ENCODE measurements at regions not wholly inside any gene's neighbourhood (a gene's known extent, or its start where the extent isn't known, plus 50 kb on each side); places are given as distances from the start of the nearest gene placed in this dataset.

- DNase-seq (ENCODE audit: low spot score), result no peak
- intact Hi-C loops (cut with DNase I), result no loop called here
These were observed 175.0 kb upstream of the NUDT4 start for GRCh38 chr12:93202688-93203087.

GRCh38 chr12:93203361-93203760, 174.4 kb upstream of the NUDT4 start:
- intact Hi-C loops (cut with DNase I), result no loop called here
- DNase-seq (ENCODE audit: low spot score), result no peak

- DNase-seq (ENCODE audit: low spot score), result no peak
- intact Hi-C loops (cut with DNase I), result no loop called here
These were observed 172.8 kb upstream of the NUDT4 start for GRCh38 chr12:93204896-93205295.

- intact Hi-C loops (cut with DNase I), result no loop called here
- no peak for DNase-seq (ENCODE audit: low spot score)
These were observed 172.4 kb upstream of the NUDT4 start for GRCh38 chr12:93205361-93205760.

- intact Hi-C loops (cut with DNase I), result no loop called here
- DNase-seq (ENCODE audit: low spot score), result no peak
These were observed 169.7 kb upstream of the NUDT4 start for GRCh38 chr12:93208011-93208410.

- intact Hi-C loops (cut with DNase I), result no loop called here
- DNase-seq (ENCODE audit: low spot score), result no peak
These were observed 163.0 kb upstream of the NUDT4 start for GRCh38 chr12:93214523-93215289.

- intact Hi-C loops (cut with DNase I), result no loop called here
- no peak for DNase-seq (ENCODE audit: low spot score)
These were observed 162.4 kb upstream of the NUDT4 start for GRCh38 chr12:93215290-93215678.

GRCh38 chr12:93219947-93220346, 157.8 kb upstream of the NUDT4 start:
- no peak for DNase-seq (ENCODE audit: low spot score)
- intact Hi-C loops (cut with DNase I), result no loop called here

- intact Hi-C loops (cut with DNase I), result no loop called here
- no peak for DNase-seq (ENCODE audit: low spot score)
These were observed 155.9 kb upstream of the NUDT4 start for GRCh38 chr12:93221841-93222240.

- intact Hi-C loops (cut with DNase I), result no loop called here
- no peak for DNase-seq (ENCODE audit: low spot score)
These were observed 154.0 kb upstream of the NUDT4 start for GRCh38 chr12:93223440-93224426.

GRCh38 chr12:93225094-93225493, 152.6 kb upstream of the NUDT4 start:
- no peak for DNase-seq (ENCODE audit: low spot score)
- intact Hi-C loops (cut with DNase I), result no loop called here

GRCh38 chr12:93226361-93226760, 151.4 kb upstream of the NUDT4 start:
- DNase-seq (ENCODE audit: low spot score), result no peak
- intact Hi-C loops (cut with DNase I), result no loop called here

- DNase-seq (ENCODE audit: low spot score), result no peak
These were observed 148.0 kb upstream of the NUDT4 start for GRCh38 chr12:93229494-93230325.

GRCh38 chr12:93230326-93230720, 147.4 kb upstream of the NUDT4 start:
- no peak for DNase-seq (ENCODE audit: low spot score)
- intact Hi-C loops (cut with DNase I), result no loop called here

More at GRCh38 chr12:93229494-93230325, 148.0 kb upstream of the NUDT4 start:
- intact Hi-C loops (cut with DNase I), result no loop called here

GRCh38 chr12:93231938-93232337, 145.8 kb upstream of the NUDT4 start:
- DNase-seq (ENCODE audit: low spot score), result no peak
- intact Hi-C loops (cut with DNase I), result no loop called here

- no peak for DNase-seq (ENCODE audit: low spot score)
- intact Hi-C loops (cut with DNase I), result no loop called here
These were observed 143.1 kb upstream of the NUDT4 start for GRCh38 chr12:93234641-93235040.

- DNase-seq (ENCODE audit: low spot score), result no peak
These were observed 141.8 kb upstream of the NUDT4 start for GRCh38 chr12:93235881-93236280.

GRCh38 chr12:93237235-93237915, 140.3 kb upstream of the NUDT4 start:
- intact Hi-C loops (cut with DNase I), result no loop called here
- no peak for DNase-seq (ENCODE audit: low spot score)

More at GRCh38 chr12:93235881-93236280, 141.8 kb upstream of the NUDT4 start:
- intact Hi-C loops (cut with DNase I), result no loop called here
